SK-N-SH treated with all-trans-retinoic acid at 6 μM for 48 hours (cell line): ENCODE measurements at regions not wholly inside any gene's neighbourhood (a gene's known extent, or its start where the extent isn't known, plus 50 kb on each side); places are given as distances from the start of the nearest gene placed in this dataset.

Experiments used
- RARB ChIP-seq: fragments of 250-450 bp; sonication (Bioruptor Pico); IDR thresholded peaks from 2 replicates; pipeline ENCODE4 v1.8.0; 2021; ENCODE audit warnings: mild to moderate bottlenecking, moderate library complexity
- ZC3H10 ChIP-seq: fragments of 250-450 bp; sonication (Bioruptor Pico); IDR thresholded peaks from 2 replicates; pipeline ENCODE4 v1.5.1; 2021; ENCODE audit warnings: mild to moderate bottlenecking, moderate library complexity
- ZFP3 ChIP-seq: fragments of 250-450 bp; sonication (Bioruptor Pico); IDR thresholded peaks from 2 replicates; pipeline ENCODE4 v1.5.0; 2020; ENCODE audit warnings: mild to moderate bottlenecking, moderate library complexity
- ZFP30 ChIP-seq: fragments of 450-650 bp; formaldehyde crosslinking; IDR thresholded peaks from 2 replicates; pipeline ENCODE4 v1.5.0; 2022; ENCODE audit warnings: mild to moderate bottlenecking, moderate library complexity

GRCh38 chr19:30208436-30209060 is 163.6 kb upstream of the ZNF536 start:
- no peak for TF ChIP-seq RARB
- TF ChIP-seq ZFP30 (CRISPR knock-in tag): no peak
- TF ChIP-seq ZFP3: no peak
- no peak for TF ChIP-seq ZC3H10 (CRISPR knock-in tag)
